PC-3 (cell line): ENCODE measurements at regions not wholly inside any gene's neighbourhood (a gene's known extent, or its start where the extent isn't known, plus 50 kb on each side); places are given as distances from the start of the nearest gene placed in this dataset.

ENCODE experiments used
- CTCF ChIP-seq: fragments of 300-600 bp; sonication (generic); conservative IDR thresholded peaks from 2 replicates; pipeline ENCODE4 v1.5.1; 2017; ENCODE audit warnings: antibody characterized with exemption, low read depth, mild to moderate bottlenecking, low read length
- EZH2 ChIP-seq: fragments of 300-600 bp; sonication (generic); IDR thresholded peaks from one replicate; pipeline ENCODE4 v1.6.1; 2017; ENCODE audit warnings: antibody characterized with exemption, mild to moderate bottlenecking, low read length; ENCODE audit not compliant: unreplicated experiment
- EZH2phosphoT487 ChIP-seq: fragments of 300-600 bp; sonication (generic); IDR thresholded peaks from 2 replicates; pipeline ENCODE4 v1.6.1; 2018; ENCODE audit warnings: mild to moderate bottlenecking, antibody characterized with exemption, low read length, borderline replicate concordance

DNA sequence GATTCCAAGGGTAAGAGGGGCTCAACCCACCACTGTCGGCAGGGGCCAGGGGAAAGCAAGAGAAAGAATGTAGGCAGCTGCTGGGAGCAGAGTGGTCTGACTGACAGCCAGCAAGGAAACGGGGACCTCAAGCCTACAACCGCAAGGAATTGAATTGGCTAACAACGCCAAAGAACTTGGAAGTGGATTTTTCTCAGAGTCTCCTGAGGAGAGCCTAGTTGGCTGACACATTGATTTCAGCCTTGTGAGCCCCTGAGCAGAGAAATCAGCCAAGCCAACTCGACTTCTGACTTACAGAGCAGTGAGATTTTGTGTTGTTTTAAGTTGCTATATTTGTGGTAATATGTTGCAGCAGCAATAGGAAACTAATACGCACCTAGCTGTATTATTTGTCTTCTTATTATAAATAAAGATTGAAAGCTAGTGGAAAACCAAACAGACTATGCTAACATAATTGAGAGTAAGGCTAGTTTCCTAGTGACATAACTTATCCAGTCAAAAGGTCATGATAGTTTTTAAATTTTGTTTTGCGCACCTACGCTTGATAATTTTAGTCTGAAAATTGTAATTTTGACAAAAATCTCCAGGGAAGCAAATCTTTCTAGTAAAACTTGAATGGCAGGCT, 145.8 kb upstream of the HCCS start:
- TF ChIP-seq CTCF = no peak
- no peak for TF ChIP-seq EZH2phosphoT487
- TF ChIP-seq EZH2 = no peak
